GM10266 (cell line): ENCODE measurements at regions not wholly inside any gene's neighbourhood (a gene's known extent, or its start where the extent isn't known, plus 50 kb on each side); places are given as distances from the start of the nearest gene placed in this dataset.

ENCODE experiments used
- DNase-seq: peaks from one replicate; pipeline ENCODE4 v3.0.0; 2012; ENCODE audit errors: extremely low spot score
- TF ChIP-seq, protein P1 (sequence below): IDR thresholded peaks from 2 replicates; pipeline ENCODE4 v1.5.1; 2012; ENCODE audit warnings: mild to moderate bottlenecking, low read depth; ENCODE audit not compliant: control insufficient read depth, insufficient read depth; ENCODE audit errors: missing control alignments

DNA sequence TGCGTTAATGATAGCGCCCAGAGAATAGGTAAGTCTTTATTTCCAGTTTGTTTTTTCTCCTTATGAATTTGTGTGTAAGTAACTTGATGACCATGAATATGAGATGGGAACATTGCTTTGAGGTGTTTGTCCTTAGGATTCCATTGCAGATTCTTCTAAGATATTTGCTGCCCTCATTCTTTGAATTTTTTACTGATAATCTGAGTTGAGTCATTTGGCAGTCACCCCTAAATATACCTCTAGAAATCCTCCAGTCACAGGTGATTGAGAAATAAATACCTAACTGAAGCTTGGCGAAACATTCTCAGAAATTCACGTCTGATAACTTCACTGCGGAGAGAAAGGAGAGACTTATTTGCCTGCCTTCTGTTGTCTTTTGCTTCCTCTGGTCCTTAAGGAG, 345.5 kb downstream of the SQOR start:
- TF ChIP-seq, protein P1, sequence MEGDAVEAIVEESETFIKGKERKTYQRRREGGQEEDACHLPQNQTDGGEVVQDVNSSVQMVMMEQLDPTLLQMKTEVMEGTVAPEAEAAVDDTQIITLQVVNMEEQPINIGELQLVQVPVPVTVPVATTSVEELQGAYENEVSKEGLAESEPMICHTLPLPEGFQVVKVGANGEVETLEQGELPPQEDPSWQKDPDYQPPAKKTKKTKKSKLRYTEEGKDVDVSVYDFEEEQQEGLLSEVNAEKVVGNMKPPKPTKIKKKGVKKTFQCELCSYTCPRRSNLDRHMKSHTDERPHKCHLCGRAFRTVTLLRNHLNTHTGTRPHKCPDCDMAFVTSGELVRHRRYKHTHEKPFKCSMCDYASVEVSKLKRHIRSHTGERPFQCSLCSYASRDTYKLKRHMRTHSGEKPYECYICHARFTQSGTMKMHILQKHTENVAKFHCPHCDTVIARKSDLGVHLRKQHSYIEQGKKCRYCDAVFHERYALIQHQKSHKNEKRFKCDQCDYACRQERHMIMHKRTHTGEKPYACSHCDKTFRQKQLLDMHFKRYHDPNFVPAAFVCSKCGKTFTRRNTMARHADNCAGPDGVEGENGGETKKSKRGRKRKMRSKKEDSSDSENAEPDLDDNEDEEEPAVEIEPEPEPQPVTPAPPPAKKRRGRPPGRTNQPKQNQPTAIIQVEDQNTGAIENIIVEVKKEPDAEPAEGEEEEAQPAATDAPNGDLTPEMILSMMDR, result no peak
- DNase-seq, result no peak

DNA sequence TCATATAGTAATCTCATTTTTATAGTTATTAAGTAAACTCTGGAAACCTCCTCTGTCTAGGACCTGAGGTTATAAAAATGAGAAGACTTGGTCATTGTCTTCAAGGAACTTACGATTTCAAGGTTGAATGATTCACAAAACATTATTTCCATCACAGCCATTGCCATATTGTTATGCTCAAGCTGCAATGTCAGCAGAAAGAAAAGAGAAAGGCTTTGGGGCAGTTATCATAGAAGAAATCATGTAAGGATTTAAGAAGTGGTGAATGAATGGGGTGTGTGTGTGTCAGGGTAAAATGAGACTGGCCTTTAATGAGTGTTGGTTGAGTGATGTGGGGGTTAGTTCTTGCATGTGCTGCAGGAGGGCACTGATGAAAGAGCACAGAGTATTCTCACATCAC, 346.8 kb downstream of the SQOR start:
- TF ChIP-seq, protein P1, result no peak
- DNase-seq, result no peak

- no peak for DNase-seq
Measured at GRCh38 chr15:45991863-45992262, 357.0 kb downstream of the SQOR start.

GRCh38 chr15:45993072-45993471, 358.2 kb downstream of the SQOR start:
- TF ChIP-seq, protein P1, result no peak

More at GRCh38 chr15:45991863-45992262, 357.0 kb downstream of the SQOR start:
- TF ChIP-seq, protein P1, result no peak

DNA sequence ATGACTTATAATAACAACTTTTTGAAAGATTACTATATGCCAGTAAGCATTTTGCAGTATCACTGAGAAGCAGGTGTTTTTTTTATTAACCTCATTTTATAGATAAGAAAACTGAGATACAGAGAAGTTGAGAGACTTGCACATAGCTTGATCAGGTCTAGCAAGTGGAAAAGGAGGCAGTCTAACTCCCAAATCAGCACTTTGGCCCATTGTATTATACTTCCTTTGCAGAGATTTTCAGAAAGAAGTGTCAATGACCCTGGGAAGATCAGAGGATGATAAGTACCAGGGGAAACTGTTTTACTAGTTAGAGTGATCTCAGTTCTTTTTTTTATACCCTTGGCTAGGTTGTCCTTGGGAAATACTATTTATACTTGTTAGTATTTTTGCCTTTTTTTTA, 358.7 kb downstream of the SQOR start:
- TF ChIP-seq, protein P1, result no peak
- no peak for DNase-seq

More at GRCh38 chr15:45993072-45993471, 358.2 kb downstream of the SQOR start:
- DNase-seq, result no peak

- no peak for DNase-seq
- TF ChIP-seq, protein P1, result no peak
Measured at GRCh38 chr15:45995800-45996199, 361.0 kb downstream of the SQOR start.

DNA sequence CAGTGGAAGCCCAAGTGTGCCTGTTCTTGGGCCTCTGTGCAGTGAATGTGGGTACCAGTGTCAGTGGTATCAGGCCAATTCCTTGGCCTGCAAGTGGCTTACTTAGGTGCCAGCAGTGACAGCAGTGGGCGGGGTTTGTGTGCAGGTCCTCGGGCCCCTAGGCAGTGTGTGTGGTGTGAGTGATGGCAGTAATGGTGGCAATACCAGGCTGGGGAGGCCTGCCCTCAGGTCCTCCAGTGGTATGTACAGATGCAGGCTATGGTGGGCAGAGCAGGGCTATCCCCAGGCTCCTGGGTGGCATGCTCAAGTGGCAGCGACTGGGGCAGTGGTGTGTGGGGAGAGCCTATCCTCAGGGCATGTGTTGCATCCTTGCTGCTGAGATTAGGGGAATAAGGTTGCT, 379.7 kb downstream of the SQOR start:
- DNase-seq, result no peak
- TF ChIP-seq, protein P1, result no peak
